ENCODE measurements at regions not wholly inside any gene's neighbourhood (a gene's known extent, or its start where the extent isn't known, plus 50 kb on each side); places are given as distances from the start of the nearest gene placed in this dataset.

GRCh38 chr5:126166368-126166767 lies 256.8 kb upstream of the GRAMD2B start:
- no peaks in the 10 kb centered on the region for H3K36me3 ChIP-seq (replicated peaks in 1 of 2)
- H3K27ac ChIP-seq = no peak overlapping the region
- no peaks in the 10 kb centered on the region for H3K4me1 ChIP-seq (replicated peaks in 1 of 2)
- H3K9me3 ChIP-seq (replicated peaks in 1 of 3) = peaks cover 0 to 9% (median 0%) of the 10 kb centered on the region in 3 donors
- no peaks in the 10 kb centered on the region for H3K27me3 ChIP-seq
- 92 to 100% (median 94%) methylated on average over 1 of the region's 1 CpG for WGBS, 4 donors
- TF ChIP-seq POLR2A (IDR thresholded peaks at IDR 0.05) = no peak
- no peak for TF ChIP-seq CTCF (IDR thresholded peaks at IDR 0.05)
- intact Hi-C loops (cut with DNase I) = no loop called here
- no peak for DNase-seq
- H3K4me3 ChIP-seq = no peak overlapping the region

GRCh38 chr5:126168785-126169184 lies 254.4 kb upstream of the GRAMD2B start:
- intact Hi-C loops (cut with DNase I) = no loop called here
- H3K4me3 ChIP-seq = no peak overlapping the region
- TF ChIP-seq POLR2A (IDR thresholded peaks at IDR 0.05) (no peak), CTCF (IDR thresholded peaks at IDR 0.05) (no peak)
- WGBS, 4 donors = 50 to 83% (median 75%) methylated on average over 1 of the region's 1 CpG
- H3K27me3 ChIP-seq = no peaks in the 10 kb centered on the region
- H3K4me1 ChIP-seq (replicated peaks in 1 of 2) = no peaks in the 10 kb centered on the region
- no peak overlapping the region for H3K27ac ChIP-seq
- DNase-seq = no peak
- H3K36me3 ChIP-seq (replicated peaks in 1 of 2) = no peaks in the 10 kb centered on the region
- H3K9me3 ChIP-seq (replicated peaks in 1 of 3) = peaks cover 0 to 9% (median 0%) of the 10 kb centered on the region in 3 donors

GRCh38 chr5:126171916-126172315 lies 251.3 kb upstream of the GRAMD2B start:
- Histone ChIP-seq H3K9me3 (replicated peaks in 1 of 3) (peaks cover 0 to 5% (median 0%) of the 10 kb centered on the region in 3 donors), H3K36me3 (replicated peaks in 1 of 2) (no peaks in the 10 kb centered on the region), H3K27me3 (no peaks in the 10 kb centered on the region), H3K27ac (no peak overlapping the region), H3K4me1 (replicated peaks in 1 of 2) (no peaks in the 10 kb centered on the region), H3K4me3 (no peak overlapping the region)
- DNase-seq = no peak
- 83 to 90% (median 85%) methylated on average over 1 to 3 of the region's 3 CpGs for WGBS, 4 donors
- TF ChIP-seq POLR2A (IDR thresholded peaks at IDR 0.05) (no peak), CTCF (IDR thresholded peaks at IDR 0.05) (no peak)
- intact Hi-C loops (cut with DNase I) = no loop called here

- H3K36me3 ChIP-seq (replicated peaks in 1 of 2) = no peaks in the 10 kb centered on the region
- no peak overlapping the region for H3K4me3 ChIP-seq
- 68 to 92% (median 76%) methylated on average over 1 of the region's 1 CpG for WGBS, 4 donors
- H3K27me3 ChIP-seq = no peaks in the 10 kb centered on the region
- DNase-seq = no peak
- H3K4me1 ChIP-seq (replicated peaks in 1 of 2) = no peaks in the 10 kb centered on the region
- no peaks in the 10 kb centered on the region for H3K9me3 ChIP-seq (replicated peaks in 1 of 3)
- TF ChIP-seq POLR2A (IDR thresholded peaks at IDR 0.05) (no peak), CTCF (IDR thresholded peaks at IDR 0.05) (no peak)
- intact Hi-C loops (cut with DNase I) = no loop called here
- no peak overlapping the region for H3K27ac ChIP-seq
Observed at GRCh38 chr5:126172812-126173211, 250.4 kb upstream of the GRAMD2B start.
